ENCODE measurements at regions not wholly inside any gene's neighbourhood (a gene's known extent, or its start where the extent isn't known, plus 50 kb on each side); places are given as distances from the start of the nearest gene placed in this dataset.
A peak's percentile ranks its signal among the peaks of the same experiment; 100 is the strongest.

DNA sequence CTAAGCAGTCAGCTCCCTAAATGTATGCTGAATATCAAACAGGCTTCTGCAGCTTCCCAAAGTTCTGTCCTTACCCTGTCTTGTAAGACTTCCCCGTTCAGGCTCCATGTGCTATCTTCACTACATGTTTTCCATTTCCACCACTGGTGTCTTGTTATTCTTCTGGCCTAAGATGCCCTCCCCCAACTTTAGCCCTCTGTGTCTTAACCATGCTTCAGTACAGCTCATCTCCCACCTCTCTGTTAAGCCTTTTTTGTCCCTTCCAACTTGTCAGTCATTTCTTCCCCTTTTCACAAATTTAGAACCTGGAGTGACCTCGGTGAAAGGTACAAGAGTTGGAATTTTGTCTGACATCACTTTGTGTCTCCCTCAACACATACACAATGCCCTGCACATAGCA, 151.7 kb upstream of the TBL1XR1 start:
- TF ChIP-seq POLR2AphosphoS5 (IDR thresholded peaks at IDR 0.05): no peak
- TF ChIP-seq POLR2A (IDR thresholded peaks at IDR 0.05): no peak
- TF ChIP-seq, protein P1, sequence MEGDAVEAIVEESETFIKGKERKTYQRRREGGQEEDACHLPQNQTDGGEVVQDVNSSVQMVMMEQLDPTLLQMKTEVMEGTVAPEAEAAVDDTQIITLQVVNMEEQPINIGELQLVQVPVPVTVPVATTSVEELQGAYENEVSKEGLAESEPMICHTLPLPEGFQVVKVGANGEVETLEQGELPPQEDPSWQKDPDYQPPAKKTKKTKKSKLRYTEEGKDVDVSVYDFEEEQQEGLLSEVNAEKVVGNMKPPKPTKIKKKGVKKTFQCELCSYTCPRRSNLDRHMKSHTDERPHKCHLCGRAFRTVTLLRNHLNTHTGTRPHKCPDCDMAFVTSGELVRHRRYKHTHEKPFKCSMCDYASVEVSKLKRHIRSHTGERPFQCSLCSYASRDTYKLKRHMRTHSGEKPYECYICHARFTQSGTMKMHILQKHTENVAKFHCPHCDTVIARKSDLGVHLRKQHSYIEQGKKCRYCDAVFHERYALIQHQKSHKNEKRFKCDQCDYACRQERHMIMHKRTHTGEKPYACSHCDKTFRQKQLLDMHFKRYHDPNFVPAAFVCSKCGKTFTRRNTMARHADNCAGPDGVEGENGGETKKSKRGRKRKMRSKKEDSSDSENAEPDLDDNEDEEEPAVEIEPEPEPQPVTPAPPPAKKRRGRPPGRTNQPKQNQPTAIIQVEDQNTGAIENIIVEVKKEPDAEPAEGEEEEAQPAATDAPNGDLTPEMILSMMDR (IDR thresholded peaks at IDR 0.05 in 8 of 11, conservative IDR thresholded peaks at IDR 0.05 in 3 of 11): no peak
- Histone ChIP-seq H3K9me3 (no peaks in the 10 kb centered on the region), H3K27ac (no peak overlapping the region), H3K36me3 (no peaks in the 10 kb centered on the region), H3K27me3 (replicated peaks in 1 of 7) (no peaks in the 10 kb centered on the region), H3K4me3 (no peak overlapping the region), H3K4me1 (peaks cover 17 to 76% (median 49%) of the 10 kb centered on the region in 6 donors)
- WGBS, 5 donors: 60 to 86% (median 79%) methylated on average over 2 of the region's 2 CpGs
- intact Hi-C loops (cut with DNase I; ENCODE audit: low total_unique reads): no loop called here
- no peak for DNase-seq

DNA sequence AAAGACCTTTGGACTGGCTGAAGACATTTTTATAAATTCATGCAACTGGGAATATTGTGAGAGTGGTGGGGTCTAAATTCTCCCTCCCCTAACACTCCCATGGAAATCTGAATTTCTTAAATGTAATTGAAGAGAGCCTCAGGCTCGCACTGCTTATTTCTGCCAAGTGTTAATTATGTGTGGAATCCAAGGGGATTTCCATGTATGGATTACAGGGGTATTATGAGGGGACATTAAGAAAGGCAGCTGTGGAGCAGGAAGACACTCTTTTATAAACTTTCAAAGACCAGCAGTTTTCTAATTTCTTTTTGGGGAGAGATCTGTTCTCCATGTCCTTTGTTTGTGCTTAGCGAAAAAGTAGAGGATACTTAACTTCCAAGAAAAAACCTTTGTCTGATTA, 152.1 kb upstream of the TBL1XR1 start:
- Histone ChIP-seq H3K4me3 (no peak overlapping the region), H3K4me1 (peaks cover 17 to 76% (median 48%) of the 10 kb centered on the region in 6 donors), H3K36me3 (no peaks in the 10 kb centered on the region), H3K27me3 (replicated peaks in 1 of 7) (no peaks in the 10 kb centered on the region), H3K27ac (no peak overlapping the region), H3K9me3 (no peaks in the 10 kb centered on the region)
- TF ChIP-seq POLR2A (IDR thresholded peaks at IDR 0.05) (no peak), POLR2AphosphoS5 (IDR thresholded peaks at IDR 0.05) (no peak)
- TF ChIP-seq, protein P1 (IDR thresholded peaks at IDR 0.05 in 8 of 11, conservative IDR thresholded peaks at IDR 0.05 in 3 of 11): no peak
- no peak for DNase-seq
- 82 to 94% (median 90%) methylated on average over 2 of the region's 2 CpGs for WGBS, 5 donors
- intact Hi-C loops (cut with DNase I; ENCODE audit: low total_unique reads): no loop called here

DNA sequence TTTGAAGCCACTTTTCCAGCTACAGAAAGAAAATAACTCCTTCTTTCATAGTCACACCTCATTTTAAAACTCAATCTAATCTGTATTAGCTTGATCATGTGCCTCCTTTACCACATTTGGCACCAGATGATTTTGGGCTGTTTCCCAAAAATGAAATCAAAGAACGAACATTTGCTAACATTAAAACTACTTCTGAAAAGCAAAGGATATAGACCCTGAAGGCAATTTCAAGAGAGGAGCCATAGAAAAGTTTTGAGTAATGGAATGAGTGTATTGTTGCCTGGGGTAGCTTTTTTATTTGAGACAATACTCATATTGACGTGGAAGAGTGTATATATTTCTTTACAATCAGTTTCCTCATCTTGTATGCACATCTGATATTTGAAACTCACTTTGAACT, 152.8 kb upstream of the TBL1XR1 start:
- no peaks in the 10 kb centered on the region for H3K9me3 ChIP-seq
- intact Hi-C loops (cut with DNase I; ENCODE audit: low total_unique reads): loop anchor here (10.0 kb wide), 1 partner anchor 295 kb away; no protein-coding TSS in a partner anchor

DNA sequence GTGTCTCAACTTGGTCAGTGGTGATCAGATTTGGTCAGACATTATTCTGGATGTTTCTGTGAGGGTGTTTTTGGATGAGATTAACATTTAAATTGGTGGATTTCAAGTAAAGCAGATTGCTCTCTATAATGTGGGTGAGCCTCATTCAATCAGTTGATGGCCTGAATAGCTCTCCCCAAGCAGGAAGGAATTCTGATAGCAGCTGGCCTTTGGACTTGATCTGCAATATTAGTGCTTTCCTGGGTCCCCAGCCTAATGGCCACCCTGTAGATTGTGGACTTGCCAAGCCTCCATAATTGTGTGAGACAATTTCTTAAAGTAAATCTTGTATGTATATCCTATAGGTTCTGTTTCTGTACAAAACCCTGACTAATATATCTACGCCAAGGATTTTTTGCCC, 153.9 kb upstream of the TBL1XR1 start:
- no peak for DNase-seq
- Histone ChIP-seq H3K27me3 (replicated peaks in 1 of 7) (no peaks in the 10 kb centered on the region), H3K27ac (peak overlapping the region in 3 of 8 donors; percentile 5 to 32 (median 10)), H3K36me3 (no peaks in the 10 kb centered on the region), H3K4me3 (no peak overlapping the region), H3K9me3 (no peaks in the 10 kb centered on the region), H3K4me1 (peaks cover under 1 to 58% (median 30%) of the 10 kb centered on the region in 6 donors)
- 75 to 88% (median 85%) methylated on average over 1 of the region's 1 CpG for WGBS, 5 donors
- intact Hi-C loops (cut with DNase I; ENCODE audit: low total_unique reads): loop anchor here (10.0 kb wide), 1 partner anchor 296 kb away; no protein-coding TSS in a partner anchor
- TF ChIP-seq POLR2A (IDR thresholded peaks at IDR 0.05): no peak
- TF ChIP-seq, protein P1 (IDR thresholded peaks at IDR 0.05 in 8 of 11, conservative IDR thresholded peaks at IDR 0.05 in 3 of 11): no peak
- TF ChIP-seq POLR2AphosphoS5 (IDR thresholded peaks at IDR 0.05): no peak

More for the DNA sequence above, 152.8 kb upstream of the TBL1XR1 start:
- no peak for DNase-seq
- Histone ChIP-seq H3K36me3 (no peaks in the 10 kb centered on the region), H3K27ac (no peak overlapping the region), H3K27me3 (replicated peaks in 1 of 7) (no peaks in the 10 kb centered on the region), H3K4me3 (no peak overlapping the region), H3K4me1 (peaks cover 11 to 69% (median 41%) of the 10 kb centered on the region in 6 donors)
- no peak for TF ChIP-seq POLR2A (IDR thresholded peaks at IDR 0.05)
- no peak for TF ChIP-seq POLR2AphosphoS5 (IDR thresholded peaks at IDR 0.05)
- TF ChIP-seq, protein P1 (IDR thresholded peaks at IDR 0.05 in 8 of 11, conservative IDR thresholded peaks at IDR 0.05 in 3 of 11): no peak
- WGBS, 5 donors: 57 to 67% (median 63%) methylated on average over 2 of the region's 2 CpGs

All from spleen (tissue), 11 donors.